ENCODE measurements at regions not wholly inside any gene's neighbourhood (a gene's known extent, or its start where the extent isn't known, plus 50 kb on each side); places are given as distances from the start of the nearest gene placed in this dataset.

DNA sequence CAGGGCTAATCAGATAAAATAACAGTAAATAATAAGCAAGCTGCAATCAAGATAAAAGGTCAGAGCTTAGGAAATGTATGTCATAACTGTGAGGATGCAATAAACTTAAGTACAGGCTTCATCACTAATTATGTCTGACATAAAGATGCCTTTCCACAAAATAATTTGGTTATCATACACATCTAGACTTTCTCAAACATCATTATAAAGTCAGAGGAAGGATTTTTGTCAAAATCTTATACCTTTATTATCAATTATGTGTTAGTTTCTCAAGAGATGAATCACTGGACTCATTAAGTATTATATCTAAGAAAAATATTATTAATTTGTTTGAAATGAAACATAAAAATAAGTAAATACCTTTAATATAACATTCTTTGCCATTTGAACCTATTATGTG, 695.4 kb upstream of the INTU start:
- DNase-seq (ENCODE audit: low read depth) = no peak
- Histone ChIP-seq H3K36me3 (ENCODE audit: control insufficient read depth, insufficient read depth, low read length, severe bottlenecking) (no peaks in the 10 kb centered on the region), H3K4me1 (ENCODE audit: control insufficient read depth, insufficient read depth, low read length) (peaks cover 30% of the 10 kb centered on the region), H3K9me3 (ENCODE audit: control insufficient read depth, low read length) (no peaks in the 10 kb centered on the region), H3K4me3 (ENCODE audit: low read length) (no peak overlapping the region), H3K27me3 (replicated peaks; ENCODE audit: control insufficient read depth, insufficient read depth, low read length) (no peaks in the 10 kb centered on the region), H3K9ac (ENCODE audit: low read length) (no peak overlapping the region)

GRCh38 chr4:126937846-126938422, 694.8 kb upstream of the INTU start:
- DNase-seq (ENCODE audit: low read depth) = no peak
- no peaks in the 10 kb centered on the region for H3K36me3 ChIP-seq (ENCODE audit: control insufficient read depth, insufficient read depth, low read length, severe bottlenecking)
- H3K4me1 ChIP-seq (ENCODE audit: control insufficient read depth, insufficient read depth, low read length) = peaks cover 30% of the 10 kb centered on the region
- H3K4me3 ChIP-seq (ENCODE audit: low read length) = peak overlapping the region; percentile 15
- no peaks in the 10 kb centered on the region for H3K9me3 ChIP-seq (ENCODE audit: control insufficient read depth, low read length)
- H3K9ac ChIP-seq (ENCODE audit: low read length) = no peak overlapping the region
- H3K27me3 ChIP-seq (replicated peaks; ENCODE audit: control insufficient read depth, insufficient read depth, low read length) = no peaks in the 10 kb centered on the region

DNA sequence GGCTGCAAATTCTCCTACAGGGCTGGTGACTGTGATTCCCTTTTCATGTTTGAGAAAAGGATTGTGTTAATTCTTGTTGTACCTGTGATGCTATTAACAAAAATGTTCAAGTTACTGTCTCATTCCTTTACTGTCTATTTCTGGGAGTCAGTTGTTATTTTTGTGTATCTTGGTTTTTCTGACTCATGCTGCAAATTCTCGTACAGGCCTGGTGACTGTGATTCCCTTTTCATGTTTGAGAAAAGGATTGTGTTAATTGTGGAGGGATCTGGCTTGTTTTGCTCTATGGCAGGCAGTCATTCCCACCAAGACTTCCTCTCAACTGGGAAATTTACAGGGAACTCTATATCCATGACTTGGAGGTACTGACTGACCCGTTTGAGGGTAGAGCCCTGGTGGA, 693.4 kb upstream of the INTU start:
- Histone ChIP-seq H3K4me3 (ENCODE audit: low read length) (no peak overlapping the region), H3K9ac (ENCODE audit: low read length) (peak overlapping the region; percentile 57), H3K9me3 (ENCODE audit: control insufficient read depth, low read length) (no peaks in the 10 kb centered on the region), H3K36me3 (ENCODE audit: control insufficient read depth, insufficient read depth, low read length, severe bottlenecking) (no peaks in the 10 kb centered on the region), H3K27me3 (replicated peaks; ENCODE audit: control insufficient read depth, insufficient read depth, low read length) (no peaks in the 10 kb centered on the region), H3K4me1 (ENCODE audit: control insufficient read depth, insufficient read depth, low read length) (peaks cover 30% of the 10 kb centered on the region)
- DNase-seq (ENCODE audit: low read depth) = peak; percentile 52

GRCh38 chr4:126947536-126947935, 685.2 kb upstream of the INTU start:
- Histone ChIP-seq H3K9ac (ENCODE audit: low read length) (no peak overlapping the region), H3K4me3 (ENCODE audit: low read length) (no peak overlapping the region), H3K9me3 (ENCODE audit: control insufficient read depth, low read length) (no peaks in the 10 kb centered on the region), H3K4me1 (ENCODE audit: control insufficient read depth, insufficient read depth, low read length) (no peaks in the 10 kb centered on the region), H3K27me3 (replicated peaks; ENCODE audit: control insufficient read depth, insufficient read depth, low read length) (no peaks in the 10 kb centered on the region), H3K36me3 (ENCODE audit: control insufficient read depth, insufficient read depth, low read length, severe bottlenecking) (no peaks in the 10 kb centered on the region)
- no peak for DNase-seq (ENCODE audit: low read depth)

- H3K36me3 ChIP-seq (ENCODE audit: control insufficient read depth, insufficient read depth, low read length, severe bottlenecking) = no peaks in the 10 kb centered on the region
- no peak for DNase-seq (ENCODE audit: low read depth)
Measured at GRCh38 chr4:126954537-126955291, 678.0 kb upstream of the INTU start.

GRCh38 chr4:126955292-126956183, 677.2 kb upstream of the INTU start:
- no peak for DNase-seq (ENCODE audit: low read depth)
- Histone ChIP-seq H3K9ac (ENCODE audit: low read length) (no peak overlapping the region), H3K4me3 (ENCODE audit: low read length) (no peak overlapping the region), H3K27me3 (replicated peaks; ENCODE audit: control insufficient read depth, insufficient read depth, low read length) (no peaks in the 10 kb centered on the region), H3K4me1 (ENCODE audit: control insufficient read depth, insufficient read depth, low read length) (peaks cover 11% of the 10 kb centered on the region), H3K36me3 (ENCODE audit: control insufficient read depth, insufficient read depth, low read length, severe bottlenecking) (no peaks in the 10 kb centered on the region), H3K9me3 (ENCODE audit: control insufficient read depth, low read length) (no peaks in the 10 kb centered on the region)

More at GRCh38 chr4:126954537-126955291, 678.0 kb upstream of the INTU start:
- Histone ChIP-seq H3K9me3 (ENCODE audit: control insufficient read depth, low read length) (no peaks in the 10 kb centered on the region), H3K4me1 (ENCODE audit: control insufficient read depth, insufficient read depth, low read length) (peaks cover 11% of the 10 kb centered on the region), H3K9ac (ENCODE audit: low read length) (no peak overlapping the region), H3K4me3 (ENCODE audit: low read length) (no peak overlapping the region), H3K27me3 (replicated peaks; ENCODE audit: control insufficient read depth, insufficient read depth, low read length) (no peaks in the 10 kb centered on the region)

- H3K4me3 ChIP-seq (ENCODE audit: low read length) = no peak overlapping the region
- no peaks in the 10 kb centered on the region for H3K36me3 ChIP-seq (ENCODE audit: control insufficient read depth, insufficient read depth, low read length, severe bottlenecking)
- H3K9me3 ChIP-seq (ENCODE audit: control insufficient read depth, low read length) = no peaks in the 10 kb centered on the region
- H3K9ac ChIP-seq (ENCODE audit: low read length) = no peak overlapping the region
- no peaks in the 10 kb centered on the region for H3K27me3 ChIP-seq (replicated peaks; ENCODE audit: control insufficient read depth, insufficient read depth, low read length)
- DNase-seq (ENCODE audit: low read depth) = no peak
- peaks cover 11% of the 10 kb centered on the region for H3K4me1 ChIP-seq (ENCODE audit: control insufficient read depth, insufficient read depth, low read length)
Measured at GRCh38 chr4:126956184-126956897, 676.4 kb upstream of the INTU start.

DNA sequence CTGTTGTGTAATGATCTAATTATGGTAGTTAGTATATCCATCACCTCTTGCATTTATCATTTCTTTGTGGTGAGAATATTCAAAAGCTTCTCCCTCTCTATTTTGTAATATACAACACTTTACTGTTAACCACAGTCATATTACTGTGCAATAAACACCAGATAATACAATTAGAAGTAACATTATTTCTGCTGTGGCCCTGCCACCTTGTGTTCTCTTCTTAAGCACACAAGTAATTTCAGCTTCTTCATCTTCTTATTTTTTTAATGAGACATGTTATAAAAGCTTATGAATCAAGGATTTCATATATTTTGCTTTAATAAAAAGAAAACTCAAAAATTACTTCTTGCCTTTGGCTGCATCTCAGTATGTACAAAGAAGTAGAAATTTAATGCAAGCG, 675.2 kb upstream of the INTU start:
- H3K9ac ChIP-seq (ENCODE audit: low read length) = no peak overlapping the region
- no peak overlapping the region for H3K4me3 ChIP-seq (ENCODE audit: low read length)
- no peaks in the 10 kb centered on the region for H3K36me3 ChIP-seq (ENCODE audit: control insufficient read depth, insufficient read depth, low read length, severe bottlenecking)
- DNase-seq (ENCODE audit: low read depth) = peak; percentile 43
- H3K4me1 ChIP-seq (ENCODE audit: control insufficient read depth, insufficient read depth, low read length) = peaks cover 11% of the 10 kb centered on the region
- H3K9me3 ChIP-seq (ENCODE audit: control insufficient read depth, low read length) = no peaks in the 10 kb centered on the region
- H3K27me3 ChIP-seq (replicated peaks; ENCODE audit: control insufficient read depth, insufficient read depth, low read length) = no peaks in the 10 kb centered on the region

- peaks cover 11% of the 10 kb centered on the region for H3K4me1 ChIP-seq (ENCODE audit: control insufficient read depth, insufficient read depth, low read length)
- peak; percentile 10 for DNase-seq (ENCODE audit: low read depth)
- H3K9ac ChIP-seq (ENCODE audit: low read length) = no peak overlapping the region
- H3K4me3 ChIP-seq (ENCODE audit: low read length) = no peak overlapping the region
- no peaks in the 10 kb centered on the region for H3K36me3 ChIP-seq (ENCODE audit: control insufficient read depth, insufficient read depth, low read length, severe bottlenecking)
- no peaks in the 10 kb centered on the region for H3K9me3 ChIP-seq (ENCODE audit: control insufficient read depth, low read length)
- no peaks in the 10 kb centered on the region for H3K27me3 ChIP-seq (replicated peaks; ENCODE audit: control insufficient read depth, insufficient read depth, low read length)
Measured at GRCh38 chr4:126957987-126958386, 674.8 kb upstream of the INTU start.

DNA sequence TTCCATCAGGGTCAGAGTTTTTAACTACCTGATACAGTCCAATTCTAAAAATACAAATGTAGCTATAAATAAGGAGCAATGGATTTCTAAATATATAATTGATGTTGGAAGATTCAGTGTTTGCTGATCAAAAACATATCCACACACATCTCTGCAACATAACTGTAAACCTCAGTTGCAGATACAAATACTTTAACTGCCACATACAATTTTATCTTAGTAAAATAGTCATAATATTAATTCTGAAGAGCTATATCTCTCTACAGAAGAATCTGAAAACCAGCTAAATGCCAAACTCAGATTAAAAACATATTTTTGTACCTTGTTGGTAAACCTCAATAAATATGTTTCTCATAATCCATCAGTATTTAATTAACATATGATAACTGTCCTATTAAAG, 674.3 kb upstream of the INTU start:
- Histone ChIP-seq H3K36me3 (ENCODE audit: control insufficient read depth, insufficient read depth, low read length, severe bottlenecking) (no peaks in the 10 kb centered on the region), H3K27me3 (replicated peaks; ENCODE audit: control insufficient read depth, insufficient read depth, low read length) (no peaks in the 10 kb centered on the region), H3K4me3 (ENCODE audit: low read length) (no peak overlapping the region), H3K4me1 (ENCODE audit: control insufficient read depth, insufficient read depth, low read length) (peaks cover 11% of the 10 kb centered on the region), H3K9ac (ENCODE audit: low read length) (no peak overlapping the region), H3K9me3 (ENCODE audit: control insufficient read depth, low read length) (no peaks in the 10 kb centered on the region)
- DNase-seq (ENCODE audit: low read depth) = no peak

All from adipocyte (in vitro differentiated cells).